ENCODE measurements at regions not wholly inside any gene's neighbourhood (a gene's known extent, or its start where the extent isn't known, plus 50 kb on each side); places are given as distances from the start of the nearest gene placed in this dataset.
"Not testable (repeated sequence)": the region's sequence is repeated elsewhere in the genome, so short reads cannot be mapped to it uniquely, and the experiment has no call there.

DNA sequence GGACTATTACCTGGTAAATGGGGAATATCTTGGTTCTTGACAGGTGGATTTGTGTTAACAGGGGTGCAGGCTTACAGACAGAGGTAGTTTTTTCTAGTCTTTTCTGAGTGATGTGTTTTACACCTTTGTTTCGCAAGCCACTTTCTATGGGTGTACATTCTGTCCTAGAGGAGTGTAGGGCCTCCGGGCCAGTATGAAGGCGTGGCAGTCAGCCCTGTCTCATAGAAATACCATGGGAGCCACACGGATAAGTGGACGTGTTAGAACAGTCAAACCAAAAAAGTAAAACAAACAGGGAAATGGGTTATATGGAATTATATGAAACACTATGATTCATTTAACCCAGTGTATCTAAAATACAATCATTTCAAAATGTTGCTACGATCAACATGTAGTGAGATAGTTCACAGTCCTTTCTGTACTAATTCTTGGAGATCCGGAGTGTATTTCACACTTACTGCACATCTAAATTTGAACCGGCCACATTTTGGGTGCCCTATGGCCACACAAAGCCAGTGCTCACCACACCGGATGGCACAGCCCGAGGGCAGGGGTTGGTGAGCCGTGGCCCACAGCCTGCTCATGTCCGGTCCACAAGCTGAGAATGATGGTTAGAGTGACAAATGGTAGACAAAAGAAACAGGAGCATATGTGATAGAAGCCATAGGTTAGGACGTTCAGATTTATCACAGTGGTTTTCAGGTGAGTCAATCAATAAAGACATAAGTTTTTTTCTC is 80.1 kb upstream of the IRX4 start:
- DNase-seq: no peak

DNA sequence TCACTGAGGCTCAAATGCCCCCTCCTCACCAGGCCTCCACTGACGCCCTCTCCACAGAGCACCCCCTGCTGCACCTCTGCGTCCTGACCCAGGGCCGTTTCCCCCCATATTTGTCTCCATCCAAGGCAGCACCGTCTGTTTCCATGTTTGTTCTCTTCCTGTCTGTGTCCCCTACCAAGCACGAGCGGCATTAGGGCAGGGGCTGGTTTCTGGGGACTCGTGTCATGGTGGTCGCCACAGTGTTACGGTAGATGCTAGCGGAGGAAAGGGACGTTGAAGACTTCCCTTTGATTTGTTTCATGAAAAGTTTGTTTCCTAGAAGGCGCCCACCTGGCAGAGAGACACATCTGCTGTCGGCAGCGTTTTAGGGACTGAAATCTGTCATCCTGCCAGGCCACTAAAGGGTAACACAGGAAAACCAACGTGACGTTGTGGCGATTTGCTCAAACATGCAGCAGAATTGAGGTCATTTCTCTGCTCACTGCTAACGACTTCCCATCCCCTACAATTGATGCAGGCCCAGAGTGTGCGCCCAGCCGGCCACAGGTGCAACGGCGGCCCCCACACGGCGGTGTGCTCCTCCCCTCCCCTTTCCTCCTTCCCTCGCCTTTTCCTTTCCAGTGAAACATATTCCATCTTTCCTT is 79.3 kb upstream of the IRX4 start:
- no peak for DNase-seq

- no peak for DNase-seq
These were observed 78.7 kb upstream of the IRX4 start for GRCh38 chr5:1961304-1961946.

DNA sequence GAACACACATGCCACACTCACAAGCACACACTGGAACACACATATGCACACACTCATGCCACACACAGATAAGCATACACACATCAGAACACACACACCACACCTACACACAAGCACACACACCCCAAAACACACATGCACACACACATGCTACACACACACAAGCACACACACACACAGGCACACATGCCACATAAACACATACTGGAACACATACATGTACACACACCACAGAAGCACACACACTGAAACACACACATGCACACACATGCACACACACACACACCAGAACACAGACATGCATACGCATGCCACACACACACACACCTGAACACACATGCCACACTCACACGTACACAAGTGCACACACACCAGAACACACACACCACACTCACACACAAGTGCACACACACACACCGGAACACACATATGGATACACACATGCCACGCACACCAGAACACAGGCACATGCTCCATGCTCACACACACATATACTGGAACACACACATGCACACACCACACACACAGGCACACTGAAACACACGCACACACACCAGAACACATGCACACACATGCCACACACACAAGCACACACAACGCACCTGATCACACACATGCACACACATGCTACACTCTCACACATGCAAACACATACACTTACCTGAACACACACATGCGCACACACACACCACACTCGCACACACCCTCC is 78.0 kb upstream of the IRX4 start:
- no peak for DNase-seq

DNA sequence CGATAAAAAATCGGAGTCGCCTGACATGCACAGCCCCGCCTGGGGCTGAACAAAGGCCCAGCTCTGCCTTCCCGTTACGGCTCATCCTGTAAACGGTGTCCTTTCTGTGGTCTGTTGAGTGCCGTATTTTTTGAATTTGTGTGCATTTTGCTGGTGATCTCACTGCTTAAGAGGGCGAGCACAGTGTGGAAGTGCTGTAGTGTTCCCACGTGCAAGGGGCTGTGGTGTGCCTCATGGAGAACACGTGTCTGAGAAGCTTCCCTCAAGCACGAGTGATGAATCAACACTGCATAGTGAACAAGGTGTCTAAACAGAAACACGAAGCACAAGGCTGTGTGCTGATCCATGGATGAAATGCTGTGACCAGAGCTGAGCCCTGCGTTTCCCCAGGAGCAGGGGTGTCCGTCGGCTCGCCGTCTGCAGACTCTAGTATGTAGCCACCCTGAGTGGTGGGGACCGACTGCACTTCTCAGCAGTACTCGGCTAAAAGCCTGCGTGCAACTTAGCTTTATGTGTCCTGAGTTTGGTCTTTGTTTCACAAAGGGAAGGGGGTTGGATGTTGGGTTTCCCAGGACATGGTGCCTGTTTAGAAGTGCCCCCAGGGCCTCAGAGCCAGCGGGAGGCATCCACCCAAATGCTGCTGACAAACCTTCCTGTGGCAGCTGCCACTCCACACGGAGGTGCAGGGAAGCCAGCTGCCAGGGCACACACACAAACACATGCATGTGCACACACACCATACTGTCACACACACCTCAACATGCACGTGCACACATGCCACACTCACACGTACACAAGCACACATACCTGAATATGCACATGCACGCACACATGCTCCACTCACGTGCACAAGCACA is 77.2 kb upstream of the IRX4 start:
- DNase-seq: no peak

DNA sequence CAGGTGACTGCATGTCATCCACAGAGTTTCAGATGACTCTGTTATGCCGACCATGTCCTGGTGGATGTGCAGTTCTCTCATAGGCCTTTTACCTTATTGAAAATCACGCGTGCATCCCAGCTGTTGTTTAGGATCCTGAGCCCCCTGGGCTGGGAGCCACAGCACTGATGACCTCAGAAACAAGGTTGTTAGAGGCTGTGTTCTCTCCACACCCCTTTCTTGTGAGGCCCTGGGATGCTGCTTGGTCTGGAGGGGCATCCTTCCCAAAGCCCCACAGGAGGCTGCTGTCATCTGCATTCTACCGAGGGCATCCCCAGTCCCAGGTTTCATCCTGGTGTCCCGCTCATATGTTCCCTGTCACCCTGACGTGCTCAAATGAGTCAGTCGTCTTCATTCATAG is 76.5 kb upstream of the IRX4 start:
- no peak for DNase-seq

DNA sequence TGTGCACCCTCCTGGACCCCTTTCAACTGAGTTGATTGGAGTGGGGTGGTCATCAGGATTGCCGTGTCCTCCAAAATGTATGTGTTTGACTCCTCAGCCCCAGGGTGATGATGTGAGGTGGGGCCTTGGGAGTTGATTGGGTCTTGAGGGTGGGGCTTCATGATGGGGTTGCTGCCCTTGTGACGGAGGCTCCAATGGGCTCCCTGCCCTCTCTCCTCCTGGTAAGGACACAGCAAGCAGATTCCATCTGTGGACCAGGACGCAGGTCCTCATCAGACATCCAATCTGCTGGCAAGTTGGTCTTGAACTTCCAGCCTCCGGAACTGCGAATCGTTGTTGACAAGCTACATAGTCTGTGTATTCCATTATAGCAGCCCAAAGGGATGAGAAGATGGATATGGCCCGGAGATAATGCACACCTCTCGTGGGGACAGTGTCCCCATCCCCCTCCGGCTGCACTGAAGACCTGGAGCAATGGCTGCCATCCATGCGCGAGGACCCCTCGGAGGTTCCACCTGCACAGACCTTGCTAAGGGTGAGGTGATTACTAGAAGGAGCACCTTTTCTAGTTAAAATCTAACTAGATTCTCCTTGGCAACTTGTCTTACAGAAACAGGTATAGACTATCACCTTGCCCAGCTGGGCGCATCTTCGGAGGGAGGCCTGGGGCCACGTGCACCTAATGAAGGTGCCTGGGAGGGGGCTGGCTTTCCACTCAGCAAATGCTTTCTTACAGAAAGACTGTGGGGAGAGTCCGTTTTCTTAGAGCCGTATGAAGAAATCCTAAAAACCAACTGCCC is 75.7 kb upstream of the IRX4 start:
- no peak for DNase-seq

DNA sequence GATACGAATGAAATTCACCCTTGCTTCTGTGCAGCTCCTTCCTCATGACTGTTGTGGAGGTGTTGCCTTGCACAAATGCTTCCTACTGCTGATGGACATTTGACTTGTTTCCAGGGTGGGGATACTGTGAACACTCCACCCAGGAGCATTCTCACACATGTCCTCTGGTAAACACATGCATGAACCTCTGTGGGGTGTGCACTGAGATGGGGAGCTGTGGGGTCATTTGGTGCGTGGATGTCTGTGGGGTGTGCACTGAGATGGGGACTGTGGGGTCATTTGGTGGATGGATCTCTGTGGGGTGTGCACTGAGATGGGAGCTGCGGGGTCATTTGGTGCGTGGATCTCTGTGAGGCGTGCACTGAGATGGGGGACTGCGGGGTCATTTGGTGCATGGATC is 72.9 kb upstream of the IRX4 start:
- DNase-seq: no peak

DNA sequence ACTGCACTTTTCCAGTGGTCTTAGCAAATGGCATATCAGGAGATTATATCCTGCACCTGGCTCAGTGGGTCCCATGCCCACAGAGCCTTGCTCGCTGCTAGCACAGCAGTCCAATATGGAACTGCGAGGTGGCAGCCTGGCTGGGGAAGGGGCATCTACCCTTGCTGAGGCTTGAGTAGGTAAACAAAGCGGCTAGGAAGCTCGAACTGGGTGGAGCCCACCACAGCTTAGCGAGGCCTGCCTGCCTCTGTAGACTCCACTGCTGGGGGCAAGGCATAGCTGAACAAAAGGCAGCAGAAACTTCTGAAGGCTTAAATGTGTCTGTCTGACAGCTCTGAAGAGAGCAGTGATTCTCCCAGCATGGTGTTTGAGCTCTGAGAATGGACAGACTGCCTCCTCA is 71.0 kb upstream of the IRX4 start:
- DNase-seq: not testable (repeated sequence)

DNA sequence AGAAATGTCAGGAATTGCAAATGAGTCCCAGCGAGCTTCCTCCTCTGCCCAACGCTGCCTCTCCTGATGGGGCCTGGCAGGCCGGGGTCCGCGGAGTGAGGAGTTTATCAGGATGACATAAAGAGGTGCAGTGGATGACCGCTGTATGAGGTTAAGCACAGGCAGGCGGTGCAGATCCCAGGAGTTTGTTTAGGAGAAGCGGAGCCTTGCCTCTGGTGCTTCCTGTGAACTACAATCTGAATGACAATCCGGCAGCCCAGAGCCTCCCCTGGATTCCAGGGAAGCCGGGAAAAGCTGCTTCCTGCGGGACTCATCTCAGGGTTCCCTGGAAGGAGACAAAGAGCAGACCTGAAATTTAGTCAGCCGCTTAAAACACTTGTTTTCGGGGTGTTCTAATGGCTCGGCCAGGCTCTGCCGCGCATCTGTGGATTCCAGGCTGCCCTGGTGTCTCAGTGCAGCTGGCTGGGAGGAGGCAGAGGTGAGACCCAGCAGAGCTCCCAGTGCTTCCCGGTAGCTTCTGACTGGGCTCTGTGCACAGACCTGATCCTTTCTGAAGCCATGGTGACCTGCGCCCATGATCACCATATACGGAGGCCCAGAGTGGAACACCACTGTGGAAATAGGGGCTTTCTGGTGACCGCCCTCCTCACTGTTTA is 69.8 kb upstream of the IRX4 start:
- DNase-seq: no peak

- DNase-seq: no peak
These were observed 69.3 kb upstream of the IRX4 start for GRCh38 chr5:1952021-1952420.

GRCh38 chr5:1951165-1951816 is 68.6 kb upstream of the IRX4 start:
- DNase-seq: no peak

GRCh38 chr5:1950708-1951103 is 68.0 kb upstream of the IRX4 start:
- DNase-seq: no peak

- no peak for DNase-seq
These were observed 67.5 kb upstream of the IRX4 start for GRCh38 chr5:1950096-1950707.

- no peak for DNase-seq
These were observed 66.5 kb upstream of the IRX4 start for GRCh38 chr5:1949253-1949652.

GRCh38 chr5:1948663-1949191 is 66.0 kb upstream of the IRX4 start:
- no peak for DNase-seq

DNA sequence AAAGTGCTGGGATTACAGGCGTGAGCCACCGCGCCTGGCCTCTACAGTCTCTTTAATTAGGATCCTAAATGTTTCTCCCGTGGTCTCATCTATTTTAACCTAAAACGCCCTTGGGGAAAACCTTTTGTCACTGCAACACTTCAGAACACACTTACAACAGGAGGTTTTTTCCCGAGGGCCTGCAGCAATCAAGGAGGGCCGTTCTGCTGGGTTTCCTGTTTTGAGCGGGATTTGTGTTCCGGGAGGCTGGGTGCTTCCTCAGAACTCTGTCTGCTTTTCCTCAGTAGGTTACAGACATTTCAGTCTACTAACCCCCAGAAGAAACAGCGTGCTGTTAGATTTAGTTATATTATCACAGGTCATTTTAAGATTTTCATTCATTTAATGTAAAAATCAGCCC is 65.4 kb upstream of the IRX4 start:
- no peak for DNase-seq

DNA sequence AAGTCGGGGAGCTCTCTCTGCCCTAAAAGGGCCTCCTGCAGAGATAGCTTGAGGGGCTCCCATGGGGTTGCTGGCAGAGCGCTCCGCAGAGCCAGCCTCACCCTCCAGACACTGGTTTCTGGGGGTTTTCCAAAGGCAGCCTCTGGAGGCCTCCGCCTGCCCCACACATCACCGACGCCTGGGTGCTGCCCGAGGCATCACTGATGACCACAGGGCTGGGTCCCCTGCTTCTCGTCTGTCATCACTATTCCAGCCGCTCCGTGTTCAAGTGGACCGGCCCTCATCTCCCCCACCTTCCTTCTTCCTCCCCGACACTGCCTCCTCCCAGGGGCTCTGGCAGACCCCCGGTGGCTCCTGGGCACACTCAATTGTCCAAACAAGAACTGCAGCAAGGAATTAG is 64.1 kb upstream of the IRX4 start:
- DNase-seq: no peak

DNA sequence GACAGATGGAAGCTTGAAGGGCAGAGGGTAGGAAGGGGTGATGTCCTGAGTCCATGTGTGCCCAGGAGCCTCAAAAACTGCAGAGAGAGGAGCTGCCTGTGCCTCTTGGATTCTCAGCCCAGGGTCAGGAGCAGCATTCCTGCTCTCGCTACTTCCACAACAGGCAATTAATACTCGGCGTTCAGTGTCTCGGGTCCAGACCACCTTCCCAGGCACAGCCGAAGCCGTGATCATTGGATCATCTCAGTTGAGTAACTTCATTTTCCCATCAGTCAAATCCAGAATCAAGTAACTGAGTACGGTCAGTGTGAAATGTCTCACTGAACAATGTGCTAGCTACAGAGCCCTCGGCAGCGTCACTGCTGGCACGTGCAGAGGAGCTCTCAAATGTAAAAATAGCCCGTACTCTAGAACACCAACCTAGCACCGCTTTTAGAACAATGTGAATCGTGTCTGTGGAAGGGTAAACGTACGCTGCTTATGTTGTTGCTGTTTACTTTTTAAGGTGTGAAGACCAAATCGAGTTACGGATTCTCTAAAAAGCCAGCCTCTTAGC is 63.5 kb upstream of the IRX4 start:
- no peak for DNase-seq

DNA sequence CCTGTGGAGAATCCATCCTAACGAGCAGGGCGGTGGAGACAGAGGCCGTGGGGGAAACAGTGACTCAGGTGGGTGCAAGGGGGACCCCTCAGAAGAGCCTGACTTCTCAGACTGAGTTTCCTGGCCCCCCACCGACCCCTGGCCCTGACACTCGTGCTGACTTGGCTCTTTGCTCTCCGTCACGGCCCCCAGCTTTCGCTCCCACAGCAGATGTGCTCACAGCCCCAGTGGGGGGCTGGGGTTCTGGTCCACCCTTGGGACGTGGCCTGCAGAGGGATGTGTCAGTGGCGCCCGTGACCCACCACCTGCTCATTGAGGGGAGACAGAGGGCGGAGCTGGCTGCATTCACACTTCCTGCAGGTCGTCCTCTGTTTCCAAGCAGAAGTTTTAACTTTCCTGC is 62.9 kb upstream of the IRX4 start:
- no peak for DNase-seq

Measured in NCI-H187 (cell line).